ENCODE measurements at regions not wholly inside any gene's neighbourhood (a gene's known extent, or its start where the extent isn't known, plus 50 kb on each side); places are given as distances from the start of the nearest gene placed in this dataset.

DNA sequence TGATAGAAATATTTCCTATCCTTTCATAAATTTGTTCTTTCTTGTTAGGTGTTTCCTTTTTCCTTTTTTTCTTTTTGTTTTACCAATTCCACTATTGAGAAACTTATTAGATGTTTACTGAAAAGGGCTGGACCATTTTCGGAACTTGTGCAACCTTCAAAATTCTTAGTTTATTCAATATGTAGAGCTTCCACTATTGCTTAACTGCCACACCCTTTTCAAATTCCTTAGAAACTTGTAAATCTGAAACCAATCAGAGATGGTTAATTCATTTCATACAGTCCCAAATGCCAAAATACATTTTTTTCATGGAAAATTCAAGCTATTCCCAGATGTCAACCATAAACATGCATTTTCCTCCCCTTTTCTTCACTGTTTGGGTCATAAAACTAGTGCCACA, 66.1 kb upstream of the SLC39A8 start:
- peak; percentile 20 for DNase-seq (ENCODE audit: low read depth)
- TF ChIP-seq, protein P1, sequence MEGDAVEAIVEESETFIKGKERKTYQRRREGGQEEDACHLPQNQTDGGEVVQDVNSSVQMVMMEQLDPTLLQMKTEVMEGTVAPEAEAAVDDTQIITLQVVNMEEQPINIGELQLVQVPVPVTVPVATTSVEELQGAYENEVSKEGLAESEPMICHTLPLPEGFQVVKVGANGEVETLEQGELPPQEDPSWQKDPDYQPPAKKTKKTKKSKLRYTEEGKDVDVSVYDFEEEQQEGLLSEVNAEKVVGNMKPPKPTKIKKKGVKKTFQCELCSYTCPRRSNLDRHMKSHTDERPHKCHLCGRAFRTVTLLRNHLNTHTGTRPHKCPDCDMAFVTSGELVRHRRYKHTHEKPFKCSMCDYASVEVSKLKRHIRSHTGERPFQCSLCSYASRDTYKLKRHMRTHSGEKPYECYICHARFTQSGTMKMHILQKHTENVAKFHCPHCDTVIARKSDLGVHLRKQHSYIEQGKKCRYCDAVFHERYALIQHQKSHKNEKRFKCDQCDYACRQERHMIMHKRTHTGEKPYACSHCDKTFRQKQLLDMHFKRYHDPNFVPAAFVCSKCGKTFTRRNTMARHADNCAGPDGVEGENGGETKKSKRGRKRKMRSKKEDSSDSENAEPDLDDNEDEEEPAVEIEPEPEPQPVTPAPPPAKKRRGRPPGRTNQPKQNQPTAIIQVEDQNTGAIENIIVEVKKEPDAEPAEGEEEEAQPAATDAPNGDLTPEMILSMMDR (IDR thresholded peaks at IDR 0.05; ENCODE audit: insufficient read depth, low read depth, low read length, missing control alignments): no peak
- no peak overlapping the region for H3K4me3 ChIP-seq (ENCODE audit: low read length)

DNA sequence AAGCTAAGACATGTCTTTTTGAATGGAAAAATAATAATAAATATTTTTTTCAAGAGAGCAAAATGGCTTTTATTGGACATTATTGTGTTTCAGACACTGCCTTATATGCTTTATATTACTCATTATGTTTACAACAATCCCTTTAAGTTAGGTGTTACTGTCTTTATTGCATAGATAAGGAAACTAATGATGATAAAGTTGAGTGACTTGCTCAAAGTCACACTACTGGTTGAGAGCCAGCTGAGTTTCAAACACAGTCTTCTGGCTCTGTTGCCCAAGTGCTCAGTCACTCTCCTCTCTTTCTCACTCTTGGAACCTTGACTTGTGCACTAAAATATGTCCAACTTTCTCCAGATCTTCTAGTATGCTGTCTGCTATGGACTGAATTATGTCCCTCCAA, 71.5 kb upstream of the SLC39A8 start:
- TF ChIP-seq, protein P1 (IDR thresholded peaks at IDR 0.05; ENCODE audit: insufficient read depth, low read depth, low read length, missing control alignments): no peak
- no peak overlapping the region for H3K4me3 ChIP-seq (ENCODE audit: low read length)
- DNase-seq (ENCODE audit: low read depth): peak; percentile 15

DNA sequence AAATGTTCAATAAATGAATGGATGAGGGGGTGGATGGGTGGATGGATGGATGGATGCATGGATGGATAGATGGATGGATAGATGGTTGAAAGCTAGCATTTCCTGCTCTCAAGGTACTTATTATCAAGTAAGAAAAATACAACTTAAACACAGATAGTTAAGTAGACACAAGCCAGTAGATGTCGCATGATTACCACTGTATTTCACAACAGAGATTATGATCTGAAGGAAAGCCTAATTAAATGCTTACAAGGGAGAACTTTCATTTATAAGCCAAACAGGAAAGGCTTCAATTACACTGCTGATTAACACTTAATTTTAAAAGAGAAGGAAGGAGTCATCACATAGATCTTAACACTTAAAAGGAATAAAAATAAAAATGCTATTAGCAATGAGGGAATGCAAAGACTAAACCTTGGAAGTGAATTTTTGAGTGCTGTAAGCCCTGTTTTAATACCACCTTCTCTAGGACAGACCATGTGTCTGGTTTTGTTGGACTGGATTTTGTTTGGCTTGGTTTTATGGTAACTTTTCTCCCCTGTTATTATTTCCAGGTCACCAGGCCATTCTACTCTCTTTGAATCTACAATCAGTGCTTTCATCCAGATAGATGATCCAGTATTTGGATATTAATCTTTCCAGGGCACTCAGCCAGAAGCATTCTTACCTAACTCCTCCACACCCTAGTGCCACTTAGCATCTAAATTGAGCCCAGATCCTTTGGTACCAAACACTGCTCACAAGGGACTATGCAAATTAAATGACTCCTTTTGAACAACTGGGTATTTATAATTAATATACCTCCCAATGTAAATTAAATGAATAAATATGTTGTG, 75.5 kb upstream of the SLC39A8 start:
- H3K4me3 ChIP-seq (ENCODE audit: low read length): no peak overlapping the region
- DNase-seq (ENCODE audit: low read depth): peak; percentile 37
- TF ChIP-seq, protein P1 (IDR thresholded peaks at IDR 0.05; ENCODE audit: insufficient read depth, low read depth, low read length, missing control alignments): peak; percentile 7

DNA sequence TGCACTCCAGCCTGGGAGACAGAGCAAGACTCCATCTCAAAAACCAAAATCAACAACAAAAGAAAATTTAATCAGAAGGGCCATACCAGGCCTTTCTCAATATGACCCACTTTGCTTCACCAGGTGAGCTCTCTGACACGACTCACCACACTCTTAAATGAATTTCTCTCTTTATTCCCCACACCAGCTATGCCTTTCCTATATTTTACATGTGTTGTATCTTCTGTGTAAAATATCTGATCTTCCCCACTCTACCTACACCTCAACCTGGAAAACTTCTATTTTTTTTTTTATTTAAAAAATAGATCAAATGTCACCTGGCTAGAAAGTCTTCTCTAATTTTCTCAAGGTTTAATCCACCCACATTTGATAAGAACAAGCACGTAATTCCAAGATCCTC, 77.6 kb upstream of the SLC39A8 start:
- H3K4me3 ChIP-seq (ENCODE audit: low read length): no peak overlapping the region
- TF ChIP-seq, protein P1 (IDR thresholded peaks at IDR 0.05; ENCODE audit: insufficient read depth, low read depth, low read length, missing control alignments): no peak
- DNase-seq (ENCODE audit: low read depth): no peak

DNA sequence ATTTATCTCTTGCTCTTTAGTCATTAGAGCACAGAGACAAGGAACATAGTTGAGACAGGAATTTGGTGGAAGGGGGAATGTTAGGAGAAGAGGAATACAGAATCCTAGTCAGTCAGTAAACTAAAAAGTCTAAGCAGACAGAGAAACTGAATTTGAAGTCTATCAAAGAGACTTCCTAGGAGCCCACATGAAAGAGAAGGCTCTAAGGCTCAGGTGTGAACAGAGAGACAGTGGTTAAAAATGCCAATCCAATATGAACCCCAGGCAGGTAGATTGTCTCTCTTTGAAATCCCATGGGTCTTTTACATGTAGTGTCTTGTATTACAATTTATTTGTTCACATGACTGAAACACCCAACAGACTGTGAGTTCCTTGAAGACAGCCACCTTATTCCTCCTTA, 77.8 kb upstream of the NFKB1 start:
- no peak overlapping the region for H3K4me3 ChIP-seq (ENCODE audit: low read length)
- DNase-seq (ENCODE audit: low read depth): no peak
- TF ChIP-seq, protein P1 (IDR thresholded peaks at IDR 0.05; ENCODE audit: insufficient read depth, low read depth, low read length, missing control alignments): no peak

DNA sequence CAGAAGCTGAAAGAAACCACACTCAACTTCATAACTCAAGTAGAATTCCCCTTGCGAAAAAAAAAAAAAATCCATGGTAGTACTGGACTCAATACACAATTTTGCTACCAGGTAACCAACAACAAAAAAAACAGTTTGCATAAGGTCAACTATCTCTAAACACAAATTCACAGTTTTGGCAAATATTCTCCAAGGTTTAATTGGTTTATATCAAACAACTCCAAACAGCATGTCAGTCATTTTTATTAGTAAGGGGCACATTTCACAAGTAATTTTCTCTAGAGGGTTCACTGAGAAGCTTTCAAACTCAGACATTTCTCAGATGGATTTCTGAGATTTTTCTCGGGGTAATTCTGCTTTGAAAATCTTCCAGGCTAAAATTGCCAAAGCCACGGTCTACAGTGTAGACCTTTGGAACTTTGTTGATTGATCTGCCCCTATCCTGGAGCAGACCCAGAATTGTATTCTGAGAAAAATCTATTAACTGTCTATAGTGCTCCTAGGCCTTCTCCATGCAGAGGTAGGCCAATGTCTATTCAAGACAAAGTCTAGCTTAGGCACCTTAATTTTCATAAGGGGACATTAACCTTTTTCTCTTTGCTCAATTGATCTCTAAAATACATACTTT, 73.7 kb upstream of the NFKB1 start:
- no peak overlapping the region for H3K4me3 ChIP-seq (ENCODE audit: low read length)
- TF ChIP-seq, protein P1 (IDR thresholded peaks at IDR 0.05; ENCODE audit: insufficient read depth, low read depth, low read length, missing control alignments): no peak
- no peak for DNase-seq (ENCODE audit: low read depth)
